HG03354 (cell line): ENCODE measurements at regions not wholly inside any gene's neighbourhood (a gene's known extent, or its start where the extent isn't known, plus 50 kb on each side); places are given as distances from the start of the nearest gene placed in this dataset.

Source experiments
- ATAC-seq: cut with Tn5 transposase; IDR thresholded peaks from one replicate; pipeline ENCODE4 v1.9.1; 2021; ENCODE audit warnings: mild to moderate bottlenecking; ENCODE audit not compliant: unreplicated experiment, poor library complexity, severe bottlenecking

DNA sequence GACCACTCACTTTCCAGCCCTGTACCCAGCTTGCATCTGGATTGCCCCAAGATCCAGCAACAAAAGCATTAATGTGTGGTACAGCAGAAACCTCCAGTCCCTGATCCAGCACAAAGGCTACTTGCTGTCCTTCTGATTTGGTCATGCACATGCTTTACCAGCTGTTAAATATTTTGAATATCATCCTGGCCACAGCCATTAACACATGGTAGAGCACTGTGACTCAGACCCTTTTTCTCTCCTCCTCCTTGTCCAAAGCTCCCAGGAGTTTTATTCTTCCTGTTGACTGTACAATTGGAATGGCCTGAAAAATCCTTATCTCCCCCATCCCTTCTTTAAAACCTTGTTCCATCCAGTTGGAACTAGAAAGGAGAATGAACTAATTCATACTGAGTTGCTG is 419.7 kb upstream of the TNP1 start:
- no peak for ATAC-seq

GRCh38 chr2:217279140-217279539 is 419.3 kb upstream of the TNP1 start:
- ATAC-seq: no peak

DNA sequence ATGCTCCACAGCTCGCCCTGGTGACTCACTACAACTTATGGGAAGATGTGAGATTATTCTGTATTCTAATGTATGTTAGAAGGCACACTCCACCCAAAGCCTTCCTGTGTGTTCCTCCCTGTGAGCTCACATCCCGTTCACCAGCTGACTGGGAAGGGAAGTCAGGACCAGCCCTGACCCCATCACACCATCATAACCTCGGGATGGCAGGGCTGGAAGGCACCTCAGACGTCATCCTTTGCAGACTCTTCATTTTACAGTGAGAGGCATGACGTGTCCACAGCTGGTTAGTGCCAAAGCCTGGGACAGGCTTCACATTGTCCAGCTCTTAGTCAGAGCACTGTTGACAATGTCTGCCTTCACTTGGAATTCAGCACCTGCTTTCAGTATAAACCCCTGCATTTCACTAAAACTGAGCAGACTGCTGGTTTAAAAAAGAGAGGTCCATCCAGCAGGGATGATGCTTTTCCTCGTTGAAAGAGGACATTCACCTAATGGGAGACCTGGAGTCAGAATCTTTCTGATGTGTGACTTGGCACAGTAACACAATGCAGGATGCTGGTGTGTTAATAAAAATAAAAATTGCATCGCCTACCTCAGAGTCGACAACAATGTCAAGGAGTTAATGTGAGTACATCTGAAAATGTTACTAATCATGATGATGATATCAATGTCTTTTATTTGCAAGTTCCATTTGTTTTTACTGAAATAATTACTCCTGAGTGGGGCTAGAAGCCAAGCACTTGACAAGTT is 418.0 kb upstream of the TNP1 start:
- no peak for ATAC-seq

DNA sequence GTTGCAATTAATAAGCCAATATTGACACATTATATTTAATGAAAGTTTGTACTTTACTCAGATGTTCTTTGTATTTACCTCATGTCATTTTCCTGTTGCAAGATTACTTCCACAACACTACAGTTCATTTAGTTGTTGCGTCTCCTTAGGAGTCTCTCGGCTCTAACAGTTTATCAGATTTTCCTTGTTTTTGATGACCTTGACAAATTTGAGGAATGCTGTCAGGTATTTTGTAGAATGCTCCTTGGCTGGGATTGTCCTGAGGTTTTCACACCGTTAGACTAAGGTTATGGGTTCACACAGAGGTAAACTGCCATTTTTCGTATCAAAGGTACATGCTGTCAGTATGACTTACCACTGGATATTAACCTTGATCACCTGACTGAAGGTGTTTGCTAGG is 416.6 kb upstream of the TNP1 start:
- ATAC-seq: no peak

- no peak for ATAC-seq
These were observed 415.2 kb upstream of the TNP1 start for GRCh38 chr2:217275091-217275490.

- no peak for ATAC-seq
These were observed 414.7 kb upstream of the TNP1 start for GRCh38 chr2:217274578-217274977.

- ATAC-seq: no peak
These were observed 414.0 kb upstream of the TNP1 start for GRCh38 chr2:217273851-217274250.

- ATAC-seq: no peak
These were observed 413.3 kb upstream of the TNP1 start for GRCh38 chr2:217273162-217273561.

- no peak for ATAC-seq
These were observed 411.9 kb upstream of the TNP1 start for GRCh38 chr2:217271813-217272212.

DNA sequence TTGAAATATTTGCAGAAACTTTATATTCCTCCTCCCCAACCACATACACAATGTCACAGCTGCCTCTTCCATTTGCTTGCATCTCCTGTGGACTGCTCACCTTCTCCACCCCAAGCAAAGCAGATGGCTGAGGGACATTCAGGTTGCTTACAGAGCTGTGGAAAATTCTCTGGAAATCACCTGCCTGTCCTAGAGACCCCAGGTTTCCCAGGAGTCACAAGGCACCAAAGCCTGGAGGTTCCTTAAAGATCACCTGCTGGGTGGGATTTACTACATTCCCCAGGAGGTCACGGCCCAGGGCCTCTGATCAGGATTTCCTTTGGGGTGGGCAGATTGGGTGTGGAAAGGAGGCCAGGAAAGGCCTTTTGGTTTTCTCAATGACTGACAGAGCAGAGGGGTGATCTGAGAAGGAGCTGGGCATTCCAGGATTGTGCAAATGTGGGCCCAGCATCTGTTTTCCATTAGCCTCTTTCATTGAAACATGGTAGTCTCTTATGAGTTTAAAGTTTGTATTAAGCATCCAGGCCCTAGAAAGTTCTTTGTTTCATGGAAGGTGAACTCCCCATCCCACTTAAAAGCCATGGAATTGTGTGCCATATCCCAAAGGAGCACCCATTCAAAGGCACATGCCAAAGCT is 410.7 kb upstream of the TNP1 start:
- no peak for ATAC-seq

- ATAC-seq: no peak
These were observed 410.0 kb upstream of the TNP1 start for GRCh38 chr2:217269701-217270484.

- ATAC-seq: no peak
These were observed 409.1 kb upstream of the TNP1 start for GRCh38 chr2:217268978-217269377.

- ATAC-seq: no peak
These were observed 407.9 kb upstream of the TNP1 start for GRCh38 chr2:217267758-217268157.

DNA sequence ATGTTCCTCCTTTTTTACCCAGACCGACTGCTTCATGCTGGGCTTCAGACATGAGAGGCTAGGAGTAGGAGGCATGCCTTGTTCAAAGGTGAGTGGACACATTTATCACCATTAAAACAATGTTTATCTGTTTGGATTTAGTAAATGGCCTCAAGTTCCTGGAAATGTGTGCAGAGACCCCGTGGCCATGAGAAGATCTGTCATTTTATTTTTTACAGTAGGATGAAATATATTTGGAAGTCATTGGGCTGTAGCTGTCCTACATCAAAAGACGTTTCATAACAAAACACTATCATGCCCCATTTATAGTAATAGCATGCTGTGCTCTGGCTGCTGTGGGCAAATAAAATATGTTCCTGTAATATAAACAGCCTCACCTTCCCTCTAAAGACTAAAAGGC is 403.9 kb upstream of the TNP1 start:
- ATAC-seq: no peak

DNA sequence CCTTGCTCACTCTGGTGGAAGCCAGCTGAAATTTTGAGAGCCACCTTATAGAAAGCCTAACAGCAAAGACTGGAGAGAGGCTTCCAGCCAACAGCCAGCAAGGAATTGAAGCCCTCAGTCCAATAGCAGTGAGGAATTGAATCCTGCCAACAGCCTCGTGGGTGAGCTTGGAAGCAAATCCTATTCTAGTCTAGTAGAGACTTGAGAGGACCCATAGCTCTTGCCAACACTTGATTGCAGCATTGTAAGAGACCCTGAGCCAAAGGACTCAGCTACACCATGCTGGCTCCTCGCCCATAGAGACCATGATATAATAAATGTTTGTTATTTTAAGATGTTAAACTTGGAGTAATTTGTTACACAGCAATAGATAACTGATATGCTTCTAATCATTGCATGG is 403.0 kb upstream of the TNP1 start:
- ATAC-seq: no peak

DNA sequence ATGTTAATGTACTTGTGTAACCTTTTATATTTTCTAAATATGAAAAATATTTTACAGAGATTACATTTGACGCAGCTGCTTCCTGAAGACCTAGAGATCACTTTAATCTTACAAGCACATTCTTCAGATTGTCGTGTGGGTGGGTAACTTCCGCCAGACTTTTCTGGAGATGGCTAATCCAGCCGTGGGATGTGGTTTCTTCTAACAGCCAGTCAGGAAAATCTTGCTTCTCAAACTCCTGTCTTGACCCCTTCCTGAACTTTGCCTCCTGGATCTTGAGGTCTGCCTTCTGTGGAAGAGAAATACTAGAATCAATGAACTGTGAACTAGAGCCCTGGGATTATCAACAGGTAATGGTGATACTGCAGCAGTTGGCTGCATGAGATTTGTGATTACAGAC is 401.6 kb upstream of the TNP1 start:
- ATAC-seq: no peak

GRCh38 chr2:217260441-217261115 is 400.7 kb upstream of the TNP1 start:
- ATAC-seq: no peak

DNA sequence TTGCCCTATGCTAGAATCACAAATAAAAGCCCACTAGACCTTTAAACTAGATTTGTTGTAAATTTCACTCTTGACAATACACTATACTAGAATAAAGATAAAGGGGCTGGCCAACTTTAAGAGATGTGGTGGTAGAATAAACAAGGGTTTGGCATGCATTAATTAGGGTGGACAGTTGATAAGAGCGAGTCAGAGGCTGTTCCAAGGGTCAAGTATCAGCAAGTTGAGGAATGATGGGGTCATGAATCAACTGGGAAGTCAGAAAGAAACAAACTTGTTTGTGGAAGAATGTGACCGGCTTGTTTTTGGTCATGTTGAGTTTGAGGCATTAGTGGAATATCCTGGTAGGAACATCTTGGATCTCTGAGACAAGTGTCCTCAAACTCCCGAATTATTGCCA is 398.3 kb upstream of the TNP1 start:
- ATAC-seq: no peak

- ATAC-seq: no peak
These were observed 396.4 kb upstream of the TNP1 start for GRCh38 chr2:217256251-217256650.

DNA sequence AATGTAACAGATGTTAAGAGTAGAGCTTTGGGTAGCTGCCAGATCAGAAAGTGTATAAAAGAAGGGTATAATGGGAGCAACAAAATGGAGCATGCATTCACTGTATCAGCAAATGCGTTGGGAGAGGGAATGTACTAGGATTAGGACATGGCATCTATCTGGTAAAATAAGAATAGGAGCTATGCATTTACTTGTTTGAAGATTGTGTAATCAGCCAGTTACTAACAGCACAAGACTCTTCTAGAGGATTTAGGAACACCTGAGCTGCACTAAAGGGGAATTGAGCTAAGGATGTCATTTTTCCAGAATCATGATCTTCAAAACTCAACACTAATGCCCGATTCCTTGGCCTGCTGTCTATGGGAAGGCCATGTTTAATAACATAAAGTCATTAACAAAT is 394.2 kb upstream of the TNP1 start:
- ATAC-seq: no peak
